ENCODE measurements at regions not wholly inside any gene's neighbourhood (a gene's known extent, or its start where the extent isn't known, plus 50 kb on each side); places are given as distances from the start of the nearest gene placed in this dataset.

- 80% methylated on average over 3 of the region's 3 CpGs for WGBS
- Histone ChIP-seq H3K27me3 (ENCODE audit: control insufficient read depth in 4 of 4, insufficient read depth in 4 of 4, low read length in 3 of 4) (no peaks in the 10 kb centered on the region), H3K36me3 (ENCODE audit: control insufficient read depth in 4 of 4, insufficient read depth in 3 of 4, low read depth in 1 of 4, low read length in 3 of 4) (no peaks in the 10 kb centered on the region), H3K4me1 (ENCODE audit: control insufficient read depth in 4 of 4, insufficient read depth in 4 of 4, low read length in 3 of 4) (peaks cover 4 to 22% (median 16%) of the 10 kb centered on the region in 4 donors), H3K27ac (ENCODE audit: low read depth in 1 of 2, low read length in 2 of 2) (no peak overlapping the region), H3K4me3 (ENCODE audit: low read depth in 1 of 3, low read length in 3 of 3) (no peak overlapping the region), H3K9me3 (ENCODE audit: control insufficient read depth in 4 of 4, low read length in 3 of 4) (no peaks in the 10 kb centered on the region), H3K9ac (ENCODE audit: low read depth in 1 of 2, low read length in 2 of 2) (no peak overlapping the region)
- no peak for TF ChIP-seq CTCF (IDR thresholded peaks at IDR 0.05; ENCODE audit: low read depth, low read length, missing input control)
- TF ChIP-seq EGR1 (IDR thresholded peaks at IDR 0.05; ENCODE audit: low read depth in 2 of 2): no peak
- no peak for TF ChIP-seq TAF1 (conservative IDR thresholded peaks at IDR 0.05)
- TF ChIP-seq, protein P1, sequence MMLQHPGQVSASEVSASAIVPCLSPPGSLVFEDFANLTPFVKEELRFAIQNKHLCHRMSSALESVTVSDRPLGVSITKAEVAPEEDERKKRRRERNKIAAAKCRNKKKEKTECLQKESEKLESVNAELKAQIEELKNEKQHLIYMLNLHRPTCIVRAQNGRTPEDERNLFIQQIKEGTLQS (IDR thresholded peaks at IDR 0.05): no peak
- no peak for TF ChIP-seq SP1 (IDR thresholded peaks at IDR 0.05)
- TF ChIP-seq FOXA2 (IDR thresholded peaks at IDR 0.05): no peak
- no peak for TF ChIP-seq RXRA (IDR thresholded peaks at IDR 0.05)
- TF ChIP-seq MAX (IDR thresholded peaks at IDR 0.05): no peak
- TF ChIP-seq ZBTB33 (IDR thresholded peaks at IDR 0.05): no peak
- no peak for TF ChIP-seq REST (IDR thresholded peaks at IDR 0.05)
- no peak for TF ChIP-seq HNF4G (IDR thresholded peaks at IDR 0.05)
- TF ChIP-seq GABPA (IDR thresholded peaks at IDR 0.05 in 1 of 2, conservative IDR thresholded peaks at IDR 0.05 in 1 of 2): no peak
- TF ChIP-seq HNF4A (conservative IDR thresholded peaks at IDR 0.05): no peak
- DNase-seq (ENCODE audit: low spot score): no peak
Measured at GRCh38 chr12:14253496-14253895, 112.0 kb upstream of the ATF7IP start.

DNA sequence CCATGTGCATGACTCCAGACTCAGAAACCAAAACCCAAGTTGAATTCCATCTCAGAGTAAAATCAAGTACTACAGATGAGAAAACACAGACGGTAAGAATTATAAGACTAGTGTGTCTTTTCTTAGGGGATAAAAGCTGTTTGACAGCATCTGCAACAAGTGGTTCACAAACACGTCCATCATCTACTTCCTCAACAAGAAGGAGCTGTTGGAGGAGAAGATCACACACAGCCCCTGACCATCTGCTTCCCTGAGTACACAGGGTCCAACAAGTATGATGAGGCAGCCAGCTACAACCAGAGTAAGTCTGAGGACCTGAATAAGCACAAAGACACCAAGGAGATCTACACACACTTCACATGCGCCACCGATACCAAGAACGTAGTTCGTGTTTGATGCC lies 110.7 kb upstream of the ATF7IP start:
- Histone ChIP-seq H3K4me1 (ENCODE audit: control insufficient read depth in 4 of 4, insufficient read depth in 4 of 4, low read length in 3 of 4) (peaks cover 5 to 23% (median 16%) of the 10 kb centered on the region in 4 donors), H3K27me3 (ENCODE audit: control insufficient read depth in 4 of 4, insufficient read depth in 4 of 4, low read length in 3 of 4) (no peaks in the 10 kb centered on the region), H3K9me3 (ENCODE audit: control insufficient read depth in 4 of 4, low read length in 3 of 4) (no peaks in the 10 kb centered on the region), H3K4me3 (ENCODE audit: low read depth in 1 of 3, low read length in 3 of 3) (no peak overlapping the region), H3K36me3 (ENCODE audit: control insufficient read depth in 4 of 4, insufficient read depth in 3 of 4, low read depth in 1 of 4, low read length in 3 of 4) (no peaks in the 10 kb centered on the region), H3K9ac (ENCODE audit: low read depth in 1 of 2, low read length in 2 of 2) (no peak overlapping the region), H3K27ac (ENCODE audit: low read depth in 1 of 2, low read length in 2 of 2) (no peak overlapping the region)
- no peak for TF ChIP-seq RAD21 (IDR thresholded peaks at IDR 0.05)
- no peak for TF ChIP-seq FOXA2 (IDR thresholded peaks at IDR 0.05)
- TF ChIP-seq CTCF (IDR thresholded peaks at IDR 0.05; ENCODE audit: low read depth, low read length, missing input control): no peak
- TF ChIP-seq, protein P1 (IDR thresholded peaks at IDR 0.05): no peak
- no peak for TF ChIP-seq HNF4A (conservative IDR thresholded peaks at IDR 0.05)
- 96% methylated on average over 6 of the region's 6 CpGs for WGBS
- DNase-seq (ENCODE audit: low spot score): no peak

Data from liver (tissue), 8 donors.